Islet of Langerhans (tissue), 1 donor: ENCODE measurements at regions not wholly inside any gene's neighbourhood (a gene's known extent, or its start where the extent isn't known, plus 50 kb on each side); places are given as distances from the start of the nearest gene placed in this dataset.

Experiments
- FAIRE-seq: peaks from one replicate; lab custom pipeline; 2011; peaks lifted over from hg19 to GRCh38; lab: Jason Lieb, UNC

DNA sequence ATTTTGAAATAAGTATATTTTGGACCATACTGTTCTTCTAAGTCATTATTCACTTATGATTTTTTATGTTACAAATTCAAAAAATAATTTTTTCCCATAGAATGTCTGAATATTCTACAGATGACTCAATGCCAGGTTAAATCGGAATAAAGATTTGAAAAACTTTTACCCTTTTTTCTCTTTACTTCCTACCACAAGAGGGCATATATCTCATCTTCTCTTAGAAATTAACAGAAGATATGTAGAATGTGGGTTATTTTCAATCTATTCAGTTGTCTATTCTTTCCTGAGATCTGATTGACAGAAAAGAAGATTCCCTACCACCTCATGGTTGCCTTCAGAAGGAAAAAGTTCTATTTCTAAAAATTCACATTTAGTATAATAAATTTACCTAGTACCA lies 53.0 kb upstream of the KITLG start:
- no peak for FAIRE-seq

DNA sequence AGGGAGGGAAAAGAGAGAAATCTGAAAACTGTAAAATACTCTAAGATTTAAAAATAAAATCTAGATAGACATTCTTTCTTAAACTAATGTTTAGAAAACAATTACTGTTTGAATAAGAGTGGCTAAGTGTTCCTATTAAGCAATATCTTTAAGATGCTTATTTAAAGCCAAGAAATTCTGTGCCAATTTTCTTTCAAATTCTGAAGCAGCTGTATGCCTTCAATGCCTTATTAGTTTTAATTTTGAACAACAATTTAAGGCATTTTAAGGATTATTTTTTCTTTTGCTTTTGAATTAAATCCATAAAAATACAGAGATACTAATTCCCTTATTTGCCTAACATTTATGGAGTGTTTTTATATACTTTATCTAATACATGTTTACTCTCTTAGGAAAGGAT lies 50.3 kb upstream of the KITLG start:
- FAIRE-seq: no peak
